ENCODE measurements at regions not wholly inside any gene's neighbourhood (a gene's known extent, or its start where the extent isn't known, plus 50 kb on each side); places are given as distances from the start of the nearest gene placed in this dataset.

- TF ChIP-seq BHLHE40 (IDR thresholded peaks at IDR 0.05; ENCODE audit: low read depth, low read length) (no peak), POLR2A (IDR thresholded peaks at IDR 0.05; ENCODE audit: low read depth, low read length) (no peak), RFX5 (IDR thresholded peaks at IDR 0.05; ENCODE audit: low read depth, low read length) (no peak), NFE2L2 (IDR thresholded peaks at IDR 0.05; ENCODE audit: low read depth, low read length) (no peak), RCOR1 (IDR thresholded peaks at IDR 0.05; ENCODE audit: insufficient replicate concordance, low read length) (no peak), MXI1 (IDR thresholded peaks at IDR 0.05; ENCODE audit: borderline replicate concordance, low read depth, low read length) (no peak), RAD21 (IDR thresholded peaks at IDR 0.05; ENCODE audit: low read length) (no peak), SMC3 (IDR thresholded peaks at IDR 0.05; ENCODE audit: low read depth, low read length) (no peak), CEBPB (IDR thresholded peaks at IDR 0.05; ENCODE audit: low read depth, low read length) (no peak), ELK1 (IDR thresholded peaks at IDR 0.05; ENCODE audit: borderline replicate concordance, low read depth, low read length) (no peak), FOS (IDR thresholded peaks at IDR 0.05; ENCODE audit: low read depth, low read length) (no peak), MAZ (IDR thresholded peaks at IDR 0.05; ENCODE audit: borderline replicate concordance, low read depth, low read length) (no peak)
- TF ChIP-seq, protein P1, sequence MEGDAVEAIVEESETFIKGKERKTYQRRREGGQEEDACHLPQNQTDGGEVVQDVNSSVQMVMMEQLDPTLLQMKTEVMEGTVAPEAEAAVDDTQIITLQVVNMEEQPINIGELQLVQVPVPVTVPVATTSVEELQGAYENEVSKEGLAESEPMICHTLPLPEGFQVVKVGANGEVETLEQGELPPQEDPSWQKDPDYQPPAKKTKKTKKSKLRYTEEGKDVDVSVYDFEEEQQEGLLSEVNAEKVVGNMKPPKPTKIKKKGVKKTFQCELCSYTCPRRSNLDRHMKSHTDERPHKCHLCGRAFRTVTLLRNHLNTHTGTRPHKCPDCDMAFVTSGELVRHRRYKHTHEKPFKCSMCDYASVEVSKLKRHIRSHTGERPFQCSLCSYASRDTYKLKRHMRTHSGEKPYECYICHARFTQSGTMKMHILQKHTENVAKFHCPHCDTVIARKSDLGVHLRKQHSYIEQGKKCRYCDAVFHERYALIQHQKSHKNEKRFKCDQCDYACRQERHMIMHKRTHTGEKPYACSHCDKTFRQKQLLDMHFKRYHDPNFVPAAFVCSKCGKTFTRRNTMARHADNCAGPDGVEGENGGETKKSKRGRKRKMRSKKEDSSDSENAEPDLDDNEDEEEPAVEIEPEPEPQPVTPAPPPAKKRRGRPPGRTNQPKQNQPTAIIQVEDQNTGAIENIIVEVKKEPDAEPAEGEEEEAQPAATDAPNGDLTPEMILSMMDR (conservative IDR thresholded peaks at IDR 0.05; ENCODE audit: low read depth, low read length) = no peak
- TF ChIP-seq, protein P2, sequence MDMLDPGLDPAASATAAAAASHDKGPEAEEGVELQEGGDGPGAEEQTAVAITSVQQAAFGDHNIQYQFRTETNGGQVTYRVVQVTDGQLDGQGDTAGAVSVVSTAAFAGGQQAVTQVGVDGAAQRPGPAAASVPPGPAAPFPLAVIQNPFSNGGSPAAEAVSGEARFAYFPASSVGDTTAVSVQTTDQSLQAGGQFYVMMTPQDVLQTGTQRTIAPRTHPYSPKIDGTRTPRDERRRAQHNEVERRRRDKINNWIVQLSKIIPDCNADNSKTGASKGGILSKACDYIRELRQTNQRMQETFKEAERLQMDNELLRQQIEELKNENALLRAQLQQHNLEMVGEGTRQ (IDR thresholded peaks at IDR 0.05; ENCODE audit: low read depth, low read length) = no peak
These were observed 460.1 kb downstream of the NR4A2 start for GRCh38 chr2:155872396-155872795.

Data from IMR-90 (cell line).